ENCODE measurements at regions not wholly inside any gene's neighbourhood (a gene's known extent, or its start where the extent isn't known, plus 50 kb on each side); places are given as distances from the start of the nearest gene placed in this dataset.

DNA sequence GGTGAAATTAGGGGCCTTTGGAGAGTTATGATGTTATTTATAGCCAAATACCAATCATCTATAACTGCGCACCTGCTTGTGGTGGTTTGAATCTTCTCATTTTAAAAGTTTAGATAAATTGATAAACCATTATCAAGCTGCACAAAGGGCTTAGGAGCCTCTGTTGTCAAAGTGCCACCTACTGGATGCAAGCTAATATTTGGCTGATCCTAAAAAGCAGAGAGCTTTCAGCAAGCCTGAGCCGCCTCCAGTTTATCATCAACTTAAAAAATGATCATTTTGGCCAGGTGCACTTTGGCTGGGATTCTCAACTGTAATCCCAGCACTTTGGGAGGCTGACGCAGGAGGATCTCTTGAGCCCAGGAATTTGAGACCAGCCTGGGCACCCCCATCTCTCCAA, 58.5 kb upstream of the ATXN1 start:
- DNase-seq: peak in 1 of 7 donors; percentile 13
- TF ChIP-seq POLR2A (IDR thresholded peaks at IDR 0.05): no peak
- TF ChIP-seq, protein P1, sequence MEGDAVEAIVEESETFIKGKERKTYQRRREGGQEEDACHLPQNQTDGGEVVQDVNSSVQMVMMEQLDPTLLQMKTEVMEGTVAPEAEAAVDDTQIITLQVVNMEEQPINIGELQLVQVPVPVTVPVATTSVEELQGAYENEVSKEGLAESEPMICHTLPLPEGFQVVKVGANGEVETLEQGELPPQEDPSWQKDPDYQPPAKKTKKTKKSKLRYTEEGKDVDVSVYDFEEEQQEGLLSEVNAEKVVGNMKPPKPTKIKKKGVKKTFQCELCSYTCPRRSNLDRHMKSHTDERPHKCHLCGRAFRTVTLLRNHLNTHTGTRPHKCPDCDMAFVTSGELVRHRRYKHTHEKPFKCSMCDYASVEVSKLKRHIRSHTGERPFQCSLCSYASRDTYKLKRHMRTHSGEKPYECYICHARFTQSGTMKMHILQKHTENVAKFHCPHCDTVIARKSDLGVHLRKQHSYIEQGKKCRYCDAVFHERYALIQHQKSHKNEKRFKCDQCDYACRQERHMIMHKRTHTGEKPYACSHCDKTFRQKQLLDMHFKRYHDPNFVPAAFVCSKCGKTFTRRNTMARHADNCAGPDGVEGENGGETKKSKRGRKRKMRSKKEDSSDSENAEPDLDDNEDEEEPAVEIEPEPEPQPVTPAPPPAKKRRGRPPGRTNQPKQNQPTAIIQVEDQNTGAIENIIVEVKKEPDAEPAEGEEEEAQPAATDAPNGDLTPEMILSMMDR (IDR thresholded peaks at IDR 0.05): peak in 2 of 6 experiments; percentile 17 to 27
- Histone ChIP-seq H3K4me1 (replicated peaks in 1 of 2) (no peaks in the 10 kb centered on the region), H3K27me3 (no peaks in the 10 kb centered on the region), H3K9me3 (replicated peaks in 1 of 3) (no peaks in the 10 kb centered on the region), H3K4me3 (no peak overlapping the region), H3K27ac (no peak overlapping the region), H3K36me3 (replicated peaks in 1 of 2) (no peaks in the 10 kb centered on the region)
- intact Hi-C loops (cut with DNase I): no loop called here
- 74 to 83% (median 78%) methylated on average over 3 of the region's 3 CpGs for WGBS, 4 donors

DNA sequence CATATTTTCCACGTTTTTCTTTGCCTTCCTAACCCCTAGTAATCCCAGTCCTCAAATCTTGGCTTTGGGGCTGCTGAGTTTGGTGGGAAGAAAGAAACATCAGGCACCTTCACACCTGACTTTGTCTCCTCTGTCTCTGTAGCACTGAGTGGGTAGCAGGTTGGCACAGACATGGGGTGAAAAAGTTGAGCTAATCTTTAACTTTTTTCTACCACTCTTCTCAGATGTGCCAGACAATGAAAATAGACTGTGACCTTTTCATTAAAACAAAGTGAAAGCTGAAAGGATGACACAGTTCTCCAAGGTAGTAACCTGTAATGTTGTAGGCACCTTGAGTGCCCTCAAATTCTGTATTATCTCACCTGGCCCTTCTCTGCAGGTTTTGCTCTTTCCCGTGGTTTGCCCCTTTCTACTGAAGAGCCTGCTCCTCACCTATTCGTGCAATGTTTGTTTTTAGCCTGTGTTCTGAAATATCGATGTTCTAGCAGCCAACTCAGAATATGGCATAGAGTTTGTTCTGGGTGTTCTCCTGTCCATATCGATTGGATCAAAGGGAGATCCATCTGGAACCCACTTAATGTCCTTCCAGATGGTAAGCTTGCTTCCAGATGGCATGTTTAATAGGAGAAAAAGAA, 57.8 kb upstream of the ATXN1 start:
- H3K9me3 ChIP-seq (replicated peaks in 1 of 3): no peaks in the 10 kb centered on the region
- no peak for TF ChIP-seq POLR2A (IDR thresholded peaks at IDR 0.05)
- TF ChIP-seq, protein P1 (IDR thresholded peaks at IDR 0.05): no peak
- intact Hi-C loops (cut with DNase I): no loop called here
- no peaks in the 10 kb centered on the region for H3K4me1 ChIP-seq (replicated peaks in 1 of 2)
- DNase-seq: no peak
- no peak overlapping the region for H3K27ac ChIP-seq
- no peaks in the 10 kb centered on the region for H3K36me3 ChIP-seq (replicated peaks in 1 of 2)
- WGBS, 4 donors: 74 to 83% (median 79%) methylated on average over 5 of the region's 5 CpGs
- H3K27me3 ChIP-seq: no peaks in the 10 kb centered on the region
- no peak overlapping the region for H3K4me3 ChIP-seq

DNA sequence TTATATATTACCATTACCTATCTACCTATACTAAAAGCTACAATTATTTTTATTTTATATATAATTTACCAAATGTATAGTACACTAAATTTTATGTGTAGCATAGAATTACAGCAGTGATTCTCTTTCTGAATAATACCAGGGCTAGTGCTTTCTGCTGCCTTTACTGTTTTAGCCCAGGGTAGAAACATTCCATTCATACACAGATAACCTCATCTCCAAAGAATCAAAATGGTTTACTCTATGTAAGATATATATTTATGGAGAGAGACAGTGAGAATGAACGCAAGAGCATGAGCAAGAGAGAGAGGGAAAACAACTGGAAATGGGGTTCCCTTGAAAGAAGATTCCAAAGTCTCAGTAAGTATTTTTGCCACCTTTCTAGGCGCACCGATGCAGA, 56.3 kb upstream of the ATXN1 start:
- Histone ChIP-seq H3K9me3 (replicated peaks in 1 of 3) (no peaks in the 10 kb centered on the region), H3K27ac (no peak overlapping the region), H3K4me1 (replicated peaks in 1 of 2) (no peaks in the 10 kb centered on the region), H3K4me3 (no peak overlapping the region), H3K36me3 (replicated peaks in 1 of 2) (no peaks in the 10 kb centered on the region), H3K27me3 (no peaks in the 10 kb centered on the region)
- no peak for TF ChIP-seq POLR2A (IDR thresholded peaks at IDR 0.05)
- TF ChIP-seq, protein P1 (IDR thresholded peaks at IDR 0.05): no peak
- DNase-seq: no peak
- WGBS, 4 donors: 82 to 84% (median 83%) methylated on average over 3 of the region's 3 CpGs
- intact Hi-C loops (cut with DNase I): no loop called here

DNA sequence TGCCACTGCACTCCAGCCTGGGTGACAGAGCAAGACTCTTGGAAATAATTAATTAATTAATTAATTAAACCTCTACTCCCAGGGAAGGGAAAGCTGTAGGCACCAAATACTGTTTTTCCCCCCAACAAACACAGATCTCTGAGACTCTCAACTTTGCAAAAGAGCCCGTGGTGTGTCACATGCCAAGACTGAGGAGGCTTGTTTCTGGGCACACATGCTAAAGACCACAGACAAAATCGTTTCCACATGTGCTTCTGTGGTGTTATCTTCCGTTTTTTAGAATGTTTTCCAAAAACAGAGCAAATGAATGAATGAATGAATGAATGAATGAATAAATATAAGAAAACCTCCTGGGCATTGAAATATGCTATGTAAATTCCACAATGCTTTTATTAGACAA, 55.6 kb upstream of the ATXN1 start:
- Histone ChIP-seq H3K27me3 (no peaks in the 10 kb centered on the region), H3K4me1 (replicated peaks in 1 of 2) (no peaks in the 10 kb centered on the region), H3K4me3 (no peak overlapping the region), H3K36me3 (replicated peaks in 1 of 2) (no peaks in the 10 kb centered on the region), H3K9me3 (replicated peaks in 1 of 3) (no peaks in the 10 kb centered on the region), H3K27ac (no peak overlapping the region)
- WGBS, 4 donors: 61 to 70% (median 64%) methylated on average over 3 of the region's 3 CpGs
- no peak for DNase-seq
- no peak for TF ChIP-seq POLR2A (IDR thresholded peaks at IDR 0.05)
- TF ChIP-seq, protein P1 (IDR thresholded peaks at IDR 0.05): no peak
- intact Hi-C loops (cut with DNase I): no loop called here

Data from adrenal gland (tissue), 9 donors.